HCT116 (cell line): ENCODE measurements at regions not wholly inside any gene's neighbourhood (a gene's known extent, or its start where the extent isn't known, plus 50 kb on each side); places are given as distances from the start of the nearest gene placed in this dataset.

Source experiments
- ATAC-seq: fragments of 200-7000 bp; cut with Tn5 transposase; 2 replicates; pipeline ENCODE4 v1.9.1; 2020; ENCODE audit warnings: mild to moderate bottlenecking, moderate library complexity
- BruUV-seq: library from RNA; stranded (reverse); fragments of 400-500 nt; replicated peaks from 2 replicates; lab custom pipeline; 2021; lab: Mats Ljungman, UMichigan
- CTCF ChIA-PET: fragments of 300-600 bp; sonication (Branson Sonifier 250); formaldehyde crosslinking; loops from one replicate; lab custom pipeline; 2021; ENCODE audit warnings: antibody characterized with exemption; lab: Charles Lee
- POLR2A ChIA-PET: fragments of 300-600, 350-600 bp; sonication (Branson Sonifier 250); formaldehyde crosslinking; loops from one replicate; lab custom pipeline; 2021; ENCODE audit warnings: antibody characterized with exemption; lab: Charles Lee
- RAD21 ChIA-PET, 2 experiments: fragments of 300-600 bp; sonication (Branson Sonifier 250); formaldehyde crosslinking; loops; one replicate each; lab custom pipeline; 2023; ENCODE audit warnings: low total read pairs in 2 of 2; ENCODE audit not compliant: uncharacterized antibody in 2 of 2, unreplicated experiment in 2 of 2, low non-redundant PET in 1 of 2; lab: Charles Lee
- DNase-seq: peaks from one replicate; pipeline ENCODE4 v3.0.0-alpha.2; 2010; ENCODE audit warnings: low read depth, low spot score
- H2AFZ ChIP-seq: fragments of 200-600 bp; shearing (Covaris generic), sonication (generic); 2 replicates; pipeline ENCODE4 v1.6.1; 2017; ENCODE audit warnings: low read depth, mixed run types, mixed read lengths, antibody characterized with exemption, low read length; ENCODE audit not compliant: poor library complexity, severe bottlenecking
- H3K27ac ChIP-seq: 2 replicates; pipeline ENCODE4 v1.5.1; 2012; ENCODE audit warnings: low read depth, low read length
- H3K27me3 ChIP-seq: fragments of 200-600 bp; sonication (generic); 2 replicates; pipeline ENCODE4 v1.6.1; 2016; ENCODE audit warnings: mixed run types, low read length, mixed read lengths; ENCODE audit not compliant: insufficient read depth
- H3K36me3 ChIP-seq, 2 experiments: fragments of 200-500 bp in 1 of 2; fragments of 200-600 bp in 1 of 2; sonication (Bioruptor generic) in 1 of 2; sonication (generic) in 1 of 2; 2 replicates each; pipeline versions ENCODE4 v1.5.1 to v1.6.1; 2014 to 2016; ENCODE audit warnings: low read length in 2 of 2, inconsistent platforms in 1 of 2, mixed read lengths in 1 of 2, mixed run types in 1 of 2; ENCODE audit not compliant: insufficient read depth in 2 of 2, control insufficient read depth in 1 of 2
- H3K4me1 ChIP-seq, 2 experiments: fragments of 200-600 bp in 1 of 2; sonication (generic) in 1 of 2; 2 replicates each; pipeline versions ENCODE4 v1.5.1 to v1.6.1; 2012 to 2017; ENCODE audit warnings: low read length in 2 of 2, inconsistent platforms in 1 of 2, mild to moderate bottlenecking in 1 of 2, mixed read lengths in 1 of 2, mixed run types in 1 of 2, moderate library complexity in 1 of 2; ENCODE audit not compliant: insufficient read depth in 2 of 2, control insufficient read depth in 1 of 2
- H3K4me2 ChIP-seq: fragments of 200-600 bp; sonication (generic); 2 replicates; pipeline ENCODE4 v1.6.1; 2017; ENCODE audit warnings: mixed run types, low read length, mixed read lengths
- H3K4me3 ChIP-seq, 2 experiments: fragments of 200-600 bp in 1 of 2; sonication (generic) in 1 of 2; replicated peaks in 1 of 2; 2 replicates each; pipeline ENCODE4 v1.5.1; 2011 to 2016; ENCODE audit warnings: low read length in 2 of 2, control low read depth in 1 of 2, low read depth in 1 of 2, mild to moderate bottlenecking in 1 of 2, mixed read lengths in 1 of 2, mixed run types in 1 of 2
- H3K79me2 ChIP-seq: fragments of 200-600 bp; sonication (generic); 2 replicates; pipeline ENCODE4 v1.6.1; 2017; ENCODE audit warnings: mild to moderate bottlenecking, mixed run types, low read length, moderate library complexity, mixed read lengths; ENCODE audit not compliant: insufficient read depth
- H3K9ac ChIP-seq: fragments of 200-600 bp; sonication (generic); 2 replicates; pipeline ENCODE4 v1.6.1; 2016; ENCODE audit warnings: low read length, mixed read lengths
- H3K9me2 ChIP-seq: fragments of 200-600 bp; sonication (generic), shearing (Covaris generic); 2 replicates; pipeline ENCODE4 v1.6.1; 2017; ENCODE audit warnings: mixed run types, mild to moderate bottlenecking, moderate library complexity; ENCODE audit not compliant: insufficient read depth
- H3K9me3 ChIP-seq, 2 experiments: fragments of 200-500 bp in 1 of 2; fragments of 200-600 bp in 1 of 2; sonication (Bioruptor generic) in 1 of 2; sonication (generic) in 1 of 2; 2 replicates each; pipeline ENCODE4 v1.6.1; 2014 to 2017; ENCODE audit warnings: low read length in 2 of 2, mixed read lengths in 2 of 2, inconsistent platforms in 1 of 2, low read depth in 1 of 2, mild to moderate bottlenecking in 1 of 2, mixed run types in 1 of 2, moderate library complexity in 1 of 2; ENCODE audit not compliant: control insufficient read depth in 1 of 2, insufficient read depth in 1 of 2
- H4K20me1 ChIP-seq: fragments of 200-600 bp; sonication (generic), shearing (Covaris generic); 2 replicates; pipeline ENCODE4 v1.6.1; 2017; ENCODE audit warnings: mixed run types, mild to moderate bottlenecking, moderate library complexity; ENCODE audit not compliant: insufficient read depth
- ATF3 ChIP-seq: IDR thresholded peaks from 2 replicates; pipeline ENCODE4 v1.6.1; 2012
- CBX3 ChIP-seq: IDR thresholded peaks from 2 replicates; pipeline ENCODE4 v1.6.1; 2012; ENCODE audit warnings: low read depth
- CEBPB ChIP-seq: IDR thresholded peaks from 2 replicates; pipeline ENCODE4 v1.6.1; 2012; ENCODE audit warnings: low read depth
- CTCF ChIP-seq, 3 experiments: fragments of 200-600 bp in 1 of 3; sonication (generic) in 1 of 3; IDR thresholded peaks in 2 of 3; conservative IDR thresholded peaks in 1 of 3; 2 replicates each; pipeline ENCODE4 v1.5.1; 2012 to 2017; ENCODE audit warnings: low read depth in 2 of 3, low read length in 2 of 3, antibody characterized with exemption in 1 of 3, borderline replicate concordance in 1 of 3, control low read depth in 1 of 3, mild to moderate bottlenecking in 1 of 3, mixed read lengths in 1 of 3, mixed run types in 1 of 3, moderate library complexity in 1 of 3; ENCODE audit not compliant: insufficient read depth in 1 of 3
- EGR1 ChIP-seq: IDR thresholded peaks from 2 replicates; pipeline ENCODE4 v1.6.1; 2012; ENCODE audit warnings: low read depth
- ELF1 ChIP-seq: IDR thresholded peaks from 2 replicates; pipeline ENCODE4 v1.6.1; 2012; ENCODE audit warnings: low read depth, borderline replicate concordance
- EZH2 ChIP-seq: fragments of 200-600 bp; sonication (generic); IDR thresholded peaks from 2 replicates; pipeline ENCODE4 v1.6.1; 2017; ENCODE audit warnings: antibody characterized with exemption, mixed run types
- EZH2phosphoT487 ChIP-seq: fragments of 200-600 bp; IDR thresholded peaks from 2 replicates; pipeline ENCODE4 v1.6.1; 2018; ENCODE audit warnings: antibody characterized with exemption, borderline replicate concordance
- FOSL1 ChIP-seq: IDR thresholded peaks from 2 replicates; pipeline ENCODE4 v1.6.1; 2012; ENCODE audit warnings: low read depth
- JUND ChIP-seq: IDR thresholded peaks from 2 replicates; pipeline ENCODE4 v1.6.1; 2012
- MAX ChIP-seq: IDR thresholded peaks from 2 replicates; pipeline ENCODE4 v1.6.1; 2012
- POLR2AphosphoS5 ChIP-seq: IDR thresholded peaks from 2 replicates; pipeline ENCODE4 v1.6.1; 2011; ENCODE audit warnings: mild to moderate bottlenecking, low read depth, low read length, moderate library complexity
- REST ChIP-seq: IDR thresholded peaks from 2 replicates; pipeline ENCODE4 v1.6.1; 2012; ENCODE audit warnings: low read depth
- SP1 ChIP-seq: IDR thresholded peaks from 2 replicates; pipeline ENCODE4 v1.6.1; 2012; ENCODE audit warnings: low read depth
- SRF ChIP-seq: IDR thresholded peaks from 2 replicates; pipeline ENCODE4 v1.6.1; 2012; ENCODE audit warnings: low read depth
- TCF7L2 ChIP-seq: IDR thresholded peaks from 2 replicates; pipeline ENCODE4 v1.7.0; 2011; ENCODE audit warnings: borderline replicate concordance, inconsistent platforms; ENCODE audit not compliant: insufficient read depth, insufficient read length; ENCODE audit errors: extremely low read depth
- YY1 ChIP-seq: IDR thresholded peaks from 2 replicates; pipeline ENCODE4 v1.6.1; 2011; ENCODE audit warnings: low read length, low read depth, moderate library complexity, mild to moderate bottlenecking; ENCODE audit not compliant: insufficient replicate concordance; ENCODE audit errors: extremely low read depth
- ZBTB33 ChIP-seq: IDR thresholded peaks from 2 replicates; pipeline ENCODE4 v1.6.1; 2011; ENCODE audit warnings: mild to moderate bottlenecking, low read length, moderate library complexity; ENCODE audit not compliant: insufficient replicate concordance; ENCODE audit errors: extremely low read depth
- ZFX ChIP-seq: fragments of 450-650 bp; IDR thresholded peaks from 2 replicates; pipeline ENCODE4 v1.6.1; 2017
- ZNF274 ChIP-seq: fragments of 200-500 bp; sonication (Bioruptor generic); IDR thresholded peaks from 2 replicates; pipeline ENCODE4 v1.6.1; 2014; ENCODE audit warnings: mild to moderate bottlenecking, low read depth, low read length, inconsistent platforms
- intact Hi-C: fragments of 100-400 bp; cut with micrococcal nuclease; formaldehyde crosslinking; loops from 2 replicates; pipeline ENCODE4 v1.10.0; 2022

GRCh38 chr4:55255179-55255578 is 90.9 kb upstream of the SRD5A3 start:
- H3K4me3 ChIP-seq: no peak overlapping the region
- H3K4me1 ChIP-seq: no peaks in the 10 kb centered on the region
- H3K9me3 ChIP-seq: no peaks in the 10 kb centered on the region
- no peaks in the 10 kb centered on the region for H4K20me1 ChIP-seq
- no peak overlapping the region for H3K4me2 ChIP-seq
- H3K9ac ChIP-seq: no peak overlapping the region
- ChIA-PET CTCF (no interaction called here), RAD21 (no interaction called here), POLR2A (no interaction called here)
- DNase-seq (no peak), ATAC-seq (no peak)
- no peaks in the 10 kb centered on the region for H3K9me2 ChIP-seq
- no TSS peak for BruUV-seq
- no peaks in the 10 kb centered on the region for H3K79me2 ChIP-seq
- TF ChIP-seq FOSL1: no peak
- TF ChIP-seq SRF: no peak
- TF ChIP-seq POLR2AphosphoS5: no peak
- no peak for TF ChIP-seq ELF1
- TF ChIP-seq JUND: no peak
- TF ChIP-seq ATF3: no peak
- no peak for TF ChIP-seq EZH2
- TF ChIP-seq CEBPB: no peak
- no peak for TF ChIP-seq SP1
- TF ChIP-seq ZNF274: no peak
- no peak for TF ChIP-seq REST
- no peak for TF ChIP-seq MAX
- TF ChIP-seq ZBTB33: no peak
- TF ChIP-seq EZH2phosphoT487: no peak
- no peak for TF ChIP-seq CBX3
- TF ChIP-seq YY1: no peak
- no peak for TF ChIP-seq CTCF (IDR thresholded peaks at IDR 0.05 in 2 of 3, conservative IDR thresholded peaks at IDR 0.05 in 1 of 3; ENCODE audit: borderline replicate concordance in 1 of 3, insufficient read depth in 1 of 3, low read depth in 2 of 3, low read length in 2 of 3)
- TF ChIP-seq TCF7L2: no peak
- TF ChIP-seq ZFX: no peak
- no peak for TF ChIP-seq EGR1
- intact Hi-C loops: no loop called here
- H3K27me3 ChIP-seq: no peaks in the 10 kb centered on the region
- H2AFZ ChIP-seq: no peak overlapping the region
- H3K36me3 ChIP-seq: no peaks in the 10 kb centered on the region
- H3K27ac ChIP-seq: no peak overlapping the region
